ENCODE measurements at regions not wholly inside any gene's neighbourhood (a gene's known extent, or its start where the extent isn't known, plus 50 kb on each side); places are given as distances from the start of the nearest gene placed in this dataset.
A peak's percentile ranks its signal among the peaks of the same experiment; 100 is the strongest.

DNA sequence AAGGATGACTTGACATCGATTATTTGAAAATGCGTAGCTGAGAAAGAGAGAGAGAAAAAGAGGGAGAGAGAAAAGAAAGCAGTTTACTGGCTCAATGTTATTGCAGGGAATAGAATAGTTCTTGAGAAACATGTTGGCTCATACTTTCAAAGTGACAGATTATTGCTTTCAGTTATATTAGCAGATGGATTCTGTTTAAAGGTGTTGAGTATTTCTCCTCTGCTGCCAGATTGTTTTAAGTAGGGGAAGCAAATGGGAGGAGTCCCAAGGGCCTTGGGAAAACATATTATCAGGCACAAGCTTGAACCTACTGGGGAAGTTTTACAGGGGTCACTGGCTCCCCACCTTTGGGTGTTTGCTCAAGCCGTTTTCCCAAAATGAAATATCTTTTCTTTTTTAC, 203.8 kb upstream of the SRRM4 start:
- DNase-seq, result no peak

DNA sequence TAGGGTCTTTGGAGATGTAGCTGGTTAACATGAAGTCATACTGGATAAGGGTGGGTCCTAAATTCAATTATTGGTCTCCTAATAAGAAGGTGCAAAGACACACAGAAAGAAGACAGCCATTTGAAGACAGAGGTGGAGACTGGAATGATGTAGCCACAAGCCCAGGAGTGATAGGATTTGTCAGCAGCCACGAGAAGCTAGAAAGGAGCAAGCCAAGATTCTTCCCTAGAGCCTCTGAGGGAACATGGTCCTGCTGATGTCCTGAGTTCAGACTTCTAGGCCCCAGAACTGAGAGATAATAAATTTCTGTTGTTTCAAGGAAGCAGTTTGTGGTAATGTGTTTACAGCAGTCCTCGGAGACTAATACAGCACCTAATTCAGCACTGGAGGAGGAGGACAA, 203.3 kb upstream of the SRRM4 start:
- DNase-seq, result no peak

DNA sequence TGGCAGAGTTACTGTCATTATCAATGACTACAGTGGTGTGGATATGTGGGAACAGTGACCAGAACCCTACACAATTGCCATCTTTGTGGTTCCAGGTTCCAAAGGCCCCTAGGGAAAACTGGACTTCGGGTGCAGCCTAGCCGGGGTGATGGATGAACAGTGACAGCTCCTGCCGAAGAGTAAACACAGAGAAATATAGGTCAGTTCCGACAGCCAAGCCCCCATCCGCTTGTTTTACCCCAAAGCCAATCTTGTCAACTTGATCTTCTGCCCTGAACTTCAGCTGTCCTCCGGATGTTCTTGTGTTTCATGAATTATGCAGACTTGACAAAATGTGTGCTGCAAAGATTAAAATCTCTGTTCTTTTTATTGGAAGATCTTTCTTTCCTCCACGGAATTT, 200.4 kb upstream of the SRRM4 start:
- DNase-seq, result no peak

DNA sequence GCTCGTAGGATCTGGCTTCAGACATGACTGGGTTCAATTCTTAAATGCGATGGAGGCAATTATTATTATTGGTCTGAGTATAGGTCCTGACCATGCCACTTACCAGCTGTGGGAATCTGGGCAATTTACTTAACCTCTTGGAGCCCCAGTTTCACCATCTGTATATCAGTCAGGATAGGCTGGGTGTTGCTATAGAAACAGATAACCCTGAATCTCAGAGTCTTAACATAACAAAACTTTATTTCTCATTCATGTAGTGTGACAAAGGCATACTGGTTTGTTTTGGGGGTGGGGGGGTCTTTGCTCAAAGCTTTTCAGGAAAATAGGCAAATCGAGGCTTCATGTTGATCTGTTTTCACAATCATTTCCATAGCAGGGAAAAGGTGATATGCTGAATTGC, 199.6 kb upstream of the SRRM4 start:
- no peak for DNase-seq

DNA sequence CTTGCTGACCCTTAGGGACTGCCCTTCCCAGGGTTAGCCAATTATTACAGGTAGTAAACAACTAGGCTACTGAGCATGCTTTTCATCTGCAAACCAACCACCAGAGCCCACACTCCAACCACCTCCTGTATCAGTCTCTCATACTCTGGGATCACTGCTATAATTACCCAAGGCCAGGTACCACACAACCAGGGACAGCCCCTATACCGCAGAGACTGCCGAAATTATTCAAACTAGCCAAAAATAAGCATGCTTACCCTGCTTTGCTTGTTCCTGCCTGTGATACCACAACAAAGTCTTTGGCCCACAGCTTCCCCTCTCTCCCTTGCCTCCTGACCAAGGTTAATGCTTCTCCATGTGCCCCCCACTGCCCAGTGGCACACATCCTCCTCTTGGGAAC, 197.6 kb upstream of the SRRM4 start:
- no peak for DNase-seq

DNA sequence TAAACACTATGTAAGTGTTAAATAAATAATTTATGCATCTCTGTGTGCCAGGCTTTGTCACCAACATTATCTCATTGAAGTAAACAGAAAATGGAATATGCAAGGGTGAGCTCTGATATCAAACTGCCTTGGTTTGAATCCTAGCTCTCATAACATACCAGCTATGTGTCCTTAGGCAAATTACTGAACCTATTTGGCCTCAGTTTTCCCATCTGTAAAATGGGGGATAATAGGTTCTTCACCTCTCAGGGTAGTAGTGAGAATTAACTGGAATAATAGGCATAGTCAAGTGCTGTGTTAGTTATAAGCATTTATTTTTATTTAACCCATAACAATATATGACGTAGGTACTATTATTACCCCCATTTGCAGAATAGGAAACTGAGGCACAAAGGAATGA, 190.8 kb upstream of the SRRM4 start:
- DNase-seq, result no peak

DNA sequence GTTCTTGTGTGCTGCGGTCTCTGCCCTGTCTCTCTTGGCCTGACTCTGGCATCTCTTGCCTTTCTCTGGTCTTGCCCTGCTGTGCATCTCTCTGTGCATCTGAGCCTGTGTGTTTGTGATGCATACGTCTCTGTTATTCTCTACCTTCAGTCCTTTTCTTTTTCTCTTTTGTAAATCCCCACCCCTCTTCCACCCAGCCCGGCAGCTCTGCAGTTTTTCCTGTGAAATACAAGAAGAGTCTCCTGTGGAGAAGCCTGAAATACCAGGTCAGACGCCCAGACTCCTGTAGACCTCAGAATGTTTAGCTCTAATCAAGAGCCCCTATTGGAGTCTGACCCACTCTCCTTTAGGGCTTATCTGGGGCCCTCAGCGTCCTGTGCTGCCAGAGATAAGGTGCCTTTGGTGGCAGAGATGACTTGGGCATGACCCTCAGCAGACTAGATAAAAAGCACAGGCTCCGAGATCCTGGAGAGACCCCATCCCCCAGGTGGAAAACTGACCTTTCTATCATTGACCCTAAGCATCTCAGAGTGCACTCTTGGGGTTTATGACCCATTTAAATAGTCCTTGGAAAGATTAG, 167.5 kb upstream of the SRRM4 start:
- DNase-seq, result no peak

DNA sequence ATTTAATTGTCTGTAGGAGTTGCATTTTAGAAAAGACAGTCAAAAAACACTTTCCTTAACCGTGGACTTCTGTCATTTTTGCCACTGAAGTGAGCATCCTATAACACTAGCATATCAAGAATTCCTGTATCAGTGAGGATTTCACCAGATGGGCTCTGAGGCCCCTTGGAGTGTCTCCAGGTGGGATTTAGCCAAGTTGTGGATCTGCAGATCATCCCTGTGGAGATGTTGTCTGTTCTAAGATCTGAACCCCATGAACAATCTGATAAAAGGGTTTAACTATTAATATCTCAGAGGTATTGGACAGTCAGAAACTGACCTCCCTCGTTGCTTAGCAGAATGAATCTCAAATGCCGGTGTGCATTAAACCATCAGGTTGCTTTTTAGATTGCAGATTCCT, 165.0 kb upstream of the SRRM4 start:
- DNase-seq, result no peak

DNA sequence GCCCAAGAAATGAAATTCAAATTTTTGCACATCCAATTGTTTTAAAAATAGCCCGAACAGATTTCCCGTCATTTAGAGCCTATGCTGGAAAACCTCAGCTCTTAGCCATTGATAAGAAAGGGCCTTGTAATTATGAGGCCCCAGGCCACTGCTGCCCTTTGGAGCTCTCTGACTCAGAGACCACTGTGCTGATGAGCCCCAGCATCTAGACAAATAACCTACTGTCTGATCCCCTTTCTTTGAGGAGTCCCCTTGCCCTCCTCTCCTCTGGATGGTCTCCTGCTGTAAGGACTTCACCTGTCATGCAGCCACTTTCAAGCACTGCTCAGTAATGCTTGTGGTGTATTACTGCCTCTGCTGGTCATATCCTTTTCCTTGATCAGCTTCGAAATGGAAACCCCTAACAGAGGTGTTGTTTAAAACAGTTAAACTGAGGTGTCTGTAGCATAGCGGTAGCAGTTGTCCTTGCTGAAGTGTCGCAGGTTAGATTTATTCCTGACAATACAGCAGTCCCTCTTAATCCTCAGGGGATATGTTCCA, 159.9 kb upstream of the SRRM4 start:
- DNase-seq, result no peak

DNA sequence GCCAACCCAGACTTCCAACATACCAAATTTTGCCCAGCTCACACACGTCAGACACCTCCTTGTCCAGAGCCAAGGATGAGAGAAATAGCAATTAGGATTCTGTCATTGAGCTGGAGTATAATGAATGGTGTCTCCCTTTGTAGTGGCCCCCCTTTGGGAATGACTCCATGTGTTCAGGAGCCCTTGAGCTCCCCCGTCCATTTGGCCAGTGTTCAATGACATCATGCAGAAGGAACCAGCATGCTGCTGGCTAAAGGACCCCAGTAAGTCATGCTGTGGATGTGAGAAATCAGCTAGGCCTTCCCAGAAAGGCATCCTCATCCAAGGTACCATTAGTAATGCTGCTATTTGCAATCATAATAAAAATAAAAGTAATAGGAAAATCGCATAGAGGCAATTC, 158.8 kb upstream of the SRRM4 start:
- no peak for DNase-seq

DNA sequence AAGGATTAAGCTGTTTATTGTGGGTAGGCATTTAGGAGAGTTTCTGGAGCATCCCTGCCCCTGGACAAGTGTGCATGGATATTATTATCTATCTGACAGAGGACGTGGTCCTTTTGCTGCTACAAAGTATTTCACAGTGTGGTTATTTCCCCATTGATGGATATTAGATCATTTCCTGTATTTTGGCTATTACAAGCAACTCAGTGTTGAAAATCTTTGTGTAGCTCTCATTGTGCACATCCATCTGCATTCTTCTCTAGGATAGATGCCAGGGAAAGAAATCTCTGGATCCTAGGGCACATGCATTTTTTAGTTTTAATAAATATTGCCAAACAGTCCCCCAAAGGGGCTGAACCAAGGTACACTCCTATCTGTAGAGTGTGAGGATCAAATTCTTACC, 154.3 kb upstream of the SRRM4 start:
- DNase-seq, result no peak

DNA sequence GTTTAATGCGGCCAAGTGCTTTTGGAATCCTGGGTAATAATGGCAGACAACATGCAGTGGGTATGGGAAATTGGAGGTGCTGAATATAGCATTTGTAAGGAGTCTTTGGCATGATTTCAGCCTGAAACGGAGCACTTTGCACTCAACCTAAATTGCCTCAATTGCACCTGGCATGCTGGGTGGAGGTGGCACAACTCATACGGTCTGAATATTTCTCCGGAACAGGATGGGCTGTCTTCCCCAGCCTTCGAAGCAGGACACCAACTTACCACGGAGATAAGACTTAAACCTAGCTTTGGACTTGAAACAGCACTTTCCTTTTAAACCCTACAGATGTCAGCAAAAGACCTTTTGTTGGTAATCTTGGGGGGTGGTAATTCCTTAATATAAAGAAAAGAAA, 153.7 kb upstream of the SRRM4 start:
- DNase-seq, result no peak

DNA sequence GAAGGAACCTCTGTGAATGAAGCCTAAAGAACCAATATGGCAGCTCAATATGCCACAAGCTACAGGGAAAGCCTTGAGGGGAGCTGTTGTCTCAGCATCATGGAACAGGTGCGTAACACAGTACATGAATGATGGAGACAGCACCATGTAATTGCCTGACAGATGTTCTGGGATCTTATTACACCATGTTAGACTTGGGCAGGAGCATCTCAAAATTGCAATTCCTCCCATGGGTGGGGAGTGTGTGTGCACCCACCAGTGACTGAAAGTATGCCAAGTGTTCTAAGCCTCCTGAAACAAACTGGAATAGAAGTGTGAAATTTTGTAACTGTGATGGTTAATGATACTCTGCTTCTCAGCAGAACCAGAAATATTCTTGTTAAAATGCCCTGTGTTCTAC, 151.0 kb upstream of the SRRM4 start:
- peak; percentile 61 for DNase-seq

DNA sequence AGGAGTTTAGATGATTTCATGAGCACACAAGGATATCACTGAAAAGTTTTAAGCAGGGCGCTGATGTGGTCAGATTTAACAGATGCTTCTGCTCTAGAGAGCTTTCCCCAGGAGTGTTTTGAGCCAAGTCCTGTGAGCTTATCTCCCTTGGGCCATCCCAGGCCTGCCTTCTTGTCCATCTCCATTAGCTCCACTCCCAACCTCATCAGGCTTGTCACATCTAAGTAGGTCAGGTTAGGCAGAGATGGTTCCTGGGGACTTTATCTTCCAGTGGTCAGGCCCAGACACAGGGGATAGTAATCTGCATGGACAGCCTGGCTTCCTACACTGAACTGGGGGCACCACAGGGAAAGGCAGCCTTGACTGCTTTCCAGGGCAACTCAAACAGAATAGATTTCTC, 145.4 kb upstream of the SRRM4 start:
- no peak for DNase-seq

DNA sequence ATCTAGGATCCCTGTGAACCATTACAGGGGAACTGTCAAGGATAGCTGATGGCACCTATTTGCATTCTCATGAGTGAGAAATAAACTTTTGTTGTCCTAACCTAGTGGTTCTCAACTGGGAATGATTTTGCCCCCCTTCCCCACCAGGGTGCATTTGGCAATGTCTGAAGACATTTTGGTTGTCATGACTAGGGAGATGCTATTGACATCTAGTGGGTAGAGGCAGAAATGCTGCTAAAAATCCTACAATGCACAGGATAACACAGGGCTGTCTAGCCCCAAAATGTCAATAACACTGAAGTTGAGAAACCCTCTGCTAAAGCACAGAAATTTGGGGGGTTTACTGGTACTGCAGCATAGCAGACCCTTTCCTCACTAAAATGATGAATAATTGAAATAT, 140.9 kb upstream of the SRRM4 start:
- no peak for DNase-seq

DNA sequence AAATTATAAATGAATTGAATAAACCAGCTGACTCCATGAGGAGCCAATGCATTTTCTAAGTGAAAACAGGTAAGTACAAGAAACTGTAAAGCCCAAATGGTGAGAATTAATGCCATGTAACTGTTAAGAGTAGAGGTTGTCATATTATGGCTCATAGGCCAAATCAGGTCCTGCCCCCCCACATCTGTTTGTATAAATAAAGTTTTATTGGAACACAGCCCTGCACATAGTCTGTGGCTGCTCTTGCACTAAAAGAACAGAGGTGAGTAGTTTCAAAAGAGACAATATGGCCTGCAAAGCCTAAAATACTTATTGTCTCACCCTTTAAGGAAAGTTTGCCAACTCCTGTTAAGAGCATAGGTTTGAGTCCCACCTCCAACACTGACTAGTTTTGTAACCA, 140.5 kb upstream of the SRRM4 start:
- no peak for DNase-seq

DNA sequence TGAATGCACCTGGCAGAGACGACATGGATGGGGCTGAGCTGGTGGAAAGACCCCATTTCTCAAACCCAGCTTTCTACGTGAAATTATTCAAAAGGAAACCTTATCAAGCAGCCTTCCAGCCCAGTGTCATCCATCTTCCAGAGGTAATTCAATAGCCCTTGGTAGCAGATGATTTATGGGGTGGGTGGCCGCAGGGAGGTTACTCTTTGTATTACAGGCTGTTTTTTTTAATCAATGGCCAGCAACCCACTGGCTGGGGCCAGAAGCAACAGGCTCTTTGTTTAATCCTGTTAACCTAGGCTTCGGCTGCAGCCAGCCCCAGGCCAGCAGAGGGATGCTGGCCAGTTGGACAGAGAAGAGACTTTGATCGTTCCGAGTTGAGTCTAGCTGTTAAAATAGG, 139.8 kb upstream of the SRRM4 start:
- no peak for DNase-seq

DNA sequence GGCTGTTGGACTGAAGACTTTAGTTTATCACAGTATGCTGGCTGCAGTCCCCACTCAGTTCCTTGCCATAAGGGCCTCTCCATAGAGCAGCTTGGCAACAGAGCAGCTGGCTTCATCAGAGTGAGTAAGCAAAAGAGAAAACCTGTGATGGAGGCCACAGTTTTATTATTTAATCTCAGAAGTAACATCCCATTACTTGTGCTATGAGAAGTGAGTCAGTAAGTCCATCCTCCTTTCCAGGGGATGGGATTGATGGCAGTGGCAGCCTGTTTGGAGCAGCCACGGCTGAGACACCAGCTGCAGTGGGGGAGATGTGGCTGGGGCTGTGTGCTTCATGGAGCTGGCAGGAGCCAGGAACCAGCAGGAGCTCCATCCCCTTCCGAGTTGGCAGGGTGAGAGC, 138.5 kb upstream of the SRRM4 start:
- DNase-seq, result no peak

DNA sequence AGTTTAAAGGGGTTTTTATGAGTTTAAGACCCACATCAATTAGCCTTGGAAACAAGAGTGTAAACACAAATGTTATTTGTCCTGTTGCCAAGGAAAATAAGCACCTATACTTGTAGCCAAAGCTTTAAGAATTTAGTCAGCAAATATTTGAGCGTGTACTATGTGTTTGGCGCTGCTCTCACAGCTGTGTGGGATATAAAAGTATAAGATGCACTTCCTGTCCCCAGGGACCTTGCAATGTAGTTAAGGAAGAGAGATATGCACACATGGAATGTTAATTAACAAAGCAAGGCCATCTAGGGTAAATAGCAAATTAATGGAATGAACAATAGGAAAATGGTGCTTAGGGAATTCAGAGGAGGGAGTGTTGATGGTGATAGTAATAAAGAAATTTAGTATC, 134.9 kb upstream of the SRRM4 start:
- DNase-seq, result no peak

DNA sequence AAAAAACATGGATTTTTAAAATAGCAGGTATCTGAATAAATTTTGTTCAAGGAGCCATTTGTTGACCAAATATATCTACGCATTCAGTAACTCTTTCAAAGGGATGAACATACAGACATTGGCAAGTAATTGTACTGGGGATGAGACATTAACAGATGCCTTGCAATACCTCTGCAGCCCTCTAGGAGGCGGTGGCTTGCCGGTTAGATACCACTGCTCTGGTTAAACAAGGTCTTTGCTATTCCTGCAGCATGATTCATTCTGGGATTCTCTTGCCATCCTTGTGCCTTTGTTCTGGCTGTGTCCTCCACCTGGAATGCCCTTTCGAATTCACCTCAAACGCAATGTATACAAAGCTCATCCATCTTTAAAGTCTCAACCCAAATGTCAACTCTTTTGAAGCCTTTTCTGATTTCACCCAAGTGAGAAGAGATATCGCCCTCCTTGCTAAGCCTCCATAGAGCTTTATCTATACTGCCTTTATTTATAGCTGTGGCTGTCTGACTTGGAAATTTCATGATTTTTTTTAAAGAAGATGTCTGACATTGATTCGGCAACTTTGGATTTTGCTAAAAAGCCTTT, 131.0 kb upstream of the SRRM4 start:
- DNase-seq, result no peak

DNA sequence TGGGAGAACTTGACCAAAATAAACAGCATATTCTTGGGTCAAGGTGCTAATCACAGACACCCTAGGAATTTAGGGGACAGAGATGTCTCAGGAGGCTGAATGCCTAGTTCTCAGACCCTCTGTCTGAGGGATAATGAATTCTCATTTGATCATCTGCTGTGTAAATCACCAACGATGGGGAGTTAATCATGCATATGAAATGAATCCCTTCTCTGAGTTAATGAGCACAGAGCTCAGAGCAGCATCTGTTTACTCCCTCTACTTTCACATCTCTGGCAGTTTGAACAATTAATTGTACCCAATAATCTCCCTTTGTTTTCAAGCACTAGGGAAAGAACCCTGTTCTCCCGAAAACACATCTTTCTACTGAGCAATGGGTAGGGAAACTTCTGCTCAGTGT, 129.4 kb upstream of the SRRM4 start:
- DNase-seq, result peak; percentile 17

DNA sequence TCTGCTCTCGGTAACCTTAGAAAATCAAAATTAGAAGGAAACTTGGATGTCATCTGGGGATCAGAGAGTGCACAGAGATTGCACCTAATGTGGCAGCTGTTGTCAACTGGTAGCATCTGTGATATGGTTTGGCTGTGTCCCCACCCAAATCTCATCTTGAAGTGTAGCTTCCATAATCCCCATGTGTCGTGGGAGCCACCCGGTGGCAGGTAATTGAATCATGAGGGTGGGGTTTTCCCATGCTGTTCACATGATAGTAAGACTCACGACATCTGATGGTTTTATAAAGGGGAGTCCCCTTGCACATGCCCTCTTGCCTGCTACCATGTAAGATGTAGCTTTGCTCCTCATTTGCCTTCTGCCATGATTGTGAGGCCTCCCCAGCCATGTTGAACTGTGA, 127.7 kb upstream of the SRRM4 start:
- no peak for DNase-seq

DNA sequence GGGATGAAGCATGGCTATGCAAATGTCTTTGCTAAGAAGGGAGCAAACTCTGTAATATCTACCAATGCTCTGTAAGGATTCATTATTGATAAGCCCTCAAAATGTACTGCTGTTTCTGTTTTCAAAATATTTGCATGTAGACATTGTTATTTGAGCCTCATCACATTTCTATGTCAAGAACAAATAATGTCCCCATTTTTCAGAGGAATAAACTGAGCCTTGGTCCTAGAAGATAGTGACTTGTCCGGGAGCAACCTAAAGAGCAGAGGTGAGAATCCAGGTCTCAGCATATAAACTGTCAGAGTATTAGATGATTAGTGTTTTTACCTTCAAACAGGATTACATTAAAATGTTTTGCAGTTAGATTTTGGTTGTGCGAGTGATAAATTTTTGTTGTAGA, 125.5 kb upstream of the SRRM4 start:
- DNase-seq, result no peak

DNA sequence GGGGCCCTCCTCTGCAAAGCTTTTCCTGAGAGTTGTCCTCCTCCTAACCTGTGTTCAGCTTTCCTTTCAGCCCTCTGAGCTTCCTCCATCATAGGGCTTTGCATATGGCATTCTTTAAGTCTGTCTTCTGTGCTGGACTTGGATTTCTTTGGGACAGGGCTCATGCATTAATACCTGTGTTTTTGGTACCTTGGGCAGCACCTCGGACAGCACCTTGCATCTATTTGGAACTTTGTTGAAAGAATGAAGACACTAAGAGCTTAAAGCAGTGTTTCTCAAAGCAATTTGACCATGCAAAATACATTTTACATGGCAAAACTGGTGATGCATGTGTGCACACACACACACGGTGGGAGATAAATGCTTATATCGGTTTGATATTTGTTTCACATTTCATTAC, 115.0 kb upstream of the SRRM4 start:
- DNase-seq, result no peak

DNA sequence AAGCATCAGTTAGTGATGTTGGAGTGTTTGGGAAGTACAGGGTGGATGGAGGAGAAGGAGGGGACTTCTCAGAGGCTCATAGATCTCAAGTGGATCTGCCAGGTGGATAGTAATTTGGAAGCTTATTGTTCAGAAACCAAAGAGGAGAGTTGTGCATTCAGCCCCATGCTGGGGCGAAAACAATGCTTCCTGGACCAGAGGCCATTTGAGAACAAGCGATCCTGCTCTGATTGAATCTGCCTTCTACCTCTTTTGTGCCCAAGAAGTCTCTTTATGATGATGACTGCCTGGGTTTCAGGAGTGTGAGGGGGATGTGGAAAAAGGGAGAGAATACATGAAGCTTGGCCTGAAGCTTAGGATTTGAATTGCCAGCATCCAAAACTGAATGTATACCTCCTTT, 110.8 kb upstream of the SRRM4 start:
- DNase-seq, result no peak
